ENCODE measurements at regions not wholly inside any gene's neighbourhood (a gene's known extent, or its start where the extent isn't known, plus 50 kb on each side); places are given as distances from the start of the nearest gene placed in this dataset.

DNA sequence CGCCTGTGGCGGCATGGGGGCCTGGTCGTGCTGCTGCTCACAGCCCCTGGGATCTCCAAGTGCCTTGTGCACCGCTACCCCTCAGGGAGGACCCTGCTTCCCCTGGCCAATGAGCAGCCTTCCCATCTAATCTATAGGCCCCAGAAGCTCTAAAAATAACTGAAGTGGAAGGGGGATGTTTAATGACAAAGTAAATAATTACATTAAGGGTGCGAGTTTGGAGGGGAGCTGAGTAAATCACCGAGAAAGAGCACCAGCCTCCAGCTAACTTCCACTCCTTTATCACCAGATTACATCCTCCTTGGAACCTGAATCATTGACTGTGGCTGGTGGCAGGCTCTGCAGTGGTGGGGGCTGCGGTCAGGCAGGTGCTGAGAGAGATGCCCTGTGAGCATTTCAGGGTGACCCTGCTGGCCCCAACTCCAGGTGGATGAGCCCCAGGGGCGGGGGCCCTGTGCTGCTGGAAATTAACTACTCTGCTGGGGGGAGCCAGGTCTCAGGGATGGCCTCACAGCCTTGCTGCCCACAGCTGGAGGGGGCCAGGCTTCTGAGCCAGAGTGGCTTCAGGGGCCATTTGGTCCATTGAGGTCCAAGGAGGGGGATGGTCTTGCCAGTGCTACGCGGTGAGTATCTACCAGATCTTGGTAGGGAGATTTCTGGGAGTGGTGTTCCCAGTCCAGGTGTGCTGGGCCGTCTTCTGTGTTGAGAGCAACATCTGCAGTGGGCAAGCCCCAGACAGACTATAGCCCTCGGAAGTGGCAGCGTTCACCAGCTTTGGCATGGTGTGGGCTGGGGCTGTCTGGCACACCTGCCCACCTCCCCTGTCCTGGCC is 74.2 kb downstream of the GLI2 start:
- Histone ChIP-seq H3K9me2 (ENCODE audit: insufficient read depth, low read length) (no peaks in the 10 kb centered on the region), H3K27ac (ENCODE audit: low read length) (no peak overlapping the region), H3K9me3 (ENCODE audit: low read length) (no peaks in the 10 kb centered on the region), H3K79me2 (replicated peaks; ENCODE audit: insufficient read depth, low read length) (no peaks in the 10 kb centered on the region), H3F3A (ENCODE audit: insufficient read depth, low read length, poor library complexity, severe bottlenecking) (no peaks in the 10 kb centered on the region), H3K4me2 (ENCODE audit: low read length) (no peak overlapping the region), H3K9ac (ENCODE audit: low read length) (no peak overlapping the region), H3K36me3 (ENCODE audit: insufficient read depth, low read length) (no peaks in the 10 kb centered on the region), H4K20me1 (ENCODE audit: insufficient read depth) (no peaks in the 10 kb centered on the region), H3K27me3 (ENCODE audit: insufficient read depth, low read depth, low read length) (no peaks in the 10 kb centered on the region), H2AFZ (ENCODE audit: low read depth, low read length) (no peak overlapping the region), H3K4me3 (ENCODE audit: low read length) (no peak overlapping the region)
- TF ChIP-seq EP300 (conservative IDR thresholded peaks at IDR 0.05; ENCODE audit: poor library complexity, severe bottlenecking) (no peak), EZH2 (IDR thresholded peaks at IDR 0.05; ENCODE audit: borderline replicate concordance, insufficient read depth, low read length, poor library complexity, severe bottlenecking) (no peak), TAF1 (IDR thresholded peaks at IDR 0.05; ENCODE audit: low read depth) (no peak), POLR2AphosphoS5 (IDR thresholded peaks at IDR 0.05) (no peak), RAD21 (conservative IDR thresholded peaks at IDR 0.05) (no peak), MXI1 (conservative IDR thresholded peaks at IDR 0.05; ENCODE audit: poor library complexity, severe bottlenecking) (no peak), SMC3 (conservative IDR thresholded peaks at IDR 0.05; ENCODE audit: poor library complexity) (no peak)
- TF ChIP-seq, protein P1, sequence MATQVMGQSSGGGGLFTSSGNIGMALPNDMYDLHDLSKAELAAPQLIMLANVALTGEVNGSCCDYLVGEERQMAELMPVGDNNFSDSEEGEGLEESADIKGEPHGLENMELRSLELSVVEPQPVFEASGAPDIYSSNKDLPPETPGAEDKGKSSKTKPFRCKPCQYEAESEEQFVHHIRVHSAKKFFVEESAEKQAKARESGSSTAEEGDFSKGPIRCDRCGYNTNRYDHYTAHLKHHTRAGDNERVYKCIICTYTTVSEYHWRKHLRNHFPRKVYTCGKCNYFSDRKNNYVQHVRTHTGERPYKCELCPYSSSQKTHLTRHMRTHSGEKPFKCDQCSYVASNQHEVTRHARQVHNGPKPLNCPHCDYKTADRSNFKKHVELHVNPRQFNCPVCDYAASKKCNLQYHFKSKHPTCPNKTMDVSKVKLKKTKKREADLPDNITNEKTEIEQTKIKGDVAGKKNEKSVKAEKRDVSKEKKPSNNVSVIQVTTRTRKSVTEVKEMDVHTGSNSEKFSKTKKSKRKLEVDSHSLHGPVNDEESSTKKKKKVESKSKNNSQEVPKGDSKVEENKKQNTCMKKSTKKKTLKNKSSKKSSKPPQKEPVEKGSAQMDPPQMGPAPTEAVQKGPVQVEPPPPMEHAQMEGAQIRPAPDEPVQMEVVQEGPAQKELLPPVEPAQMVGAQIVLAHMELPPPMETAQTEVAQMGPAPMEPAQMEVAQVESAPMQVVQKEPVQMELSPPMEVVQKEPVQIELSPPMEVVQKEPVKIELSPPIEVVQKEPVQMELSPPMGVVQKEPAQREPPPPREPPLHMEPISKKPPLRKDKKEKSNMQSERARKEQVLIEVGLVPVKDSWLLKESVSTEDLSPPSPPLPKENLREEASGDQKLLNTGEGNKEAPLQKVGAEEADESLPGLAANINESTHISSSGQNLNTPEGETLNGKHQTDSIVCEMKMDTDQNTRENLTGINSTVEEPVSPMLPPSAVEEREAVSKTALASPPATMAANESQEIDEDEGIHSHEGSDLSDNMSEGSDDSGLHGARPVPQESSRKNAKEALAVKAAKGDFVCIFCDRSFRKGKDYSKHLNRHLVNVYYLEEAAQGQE (IDR thresholded peaks at IDR 0.05; ENCODE audit: borderline replicate concordance) = no peak
- TF ChIP-seq, protein P2, sequence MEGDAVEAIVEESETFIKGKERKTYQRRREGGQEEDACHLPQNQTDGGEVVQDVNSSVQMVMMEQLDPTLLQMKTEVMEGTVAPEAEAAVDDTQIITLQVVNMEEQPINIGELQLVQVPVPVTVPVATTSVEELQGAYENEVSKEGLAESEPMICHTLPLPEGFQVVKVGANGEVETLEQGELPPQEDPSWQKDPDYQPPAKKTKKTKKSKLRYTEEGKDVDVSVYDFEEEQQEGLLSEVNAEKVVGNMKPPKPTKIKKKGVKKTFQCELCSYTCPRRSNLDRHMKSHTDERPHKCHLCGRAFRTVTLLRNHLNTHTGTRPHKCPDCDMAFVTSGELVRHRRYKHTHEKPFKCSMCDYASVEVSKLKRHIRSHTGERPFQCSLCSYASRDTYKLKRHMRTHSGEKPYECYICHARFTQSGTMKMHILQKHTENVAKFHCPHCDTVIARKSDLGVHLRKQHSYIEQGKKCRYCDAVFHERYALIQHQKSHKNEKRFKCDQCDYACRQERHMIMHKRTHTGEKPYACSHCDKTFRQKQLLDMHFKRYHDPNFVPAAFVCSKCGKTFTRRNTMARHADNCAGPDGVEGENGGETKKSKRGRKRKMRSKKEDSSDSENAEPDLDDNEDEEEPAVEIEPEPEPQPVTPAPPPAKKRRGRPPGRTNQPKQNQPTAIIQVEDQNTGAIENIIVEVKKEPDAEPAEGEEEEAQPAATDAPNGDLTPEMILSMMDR (IDR thresholded peaks at IDR 0.05; ENCODE audit: poor library complexity, severe bottlenecking) = no peak

DNA sequence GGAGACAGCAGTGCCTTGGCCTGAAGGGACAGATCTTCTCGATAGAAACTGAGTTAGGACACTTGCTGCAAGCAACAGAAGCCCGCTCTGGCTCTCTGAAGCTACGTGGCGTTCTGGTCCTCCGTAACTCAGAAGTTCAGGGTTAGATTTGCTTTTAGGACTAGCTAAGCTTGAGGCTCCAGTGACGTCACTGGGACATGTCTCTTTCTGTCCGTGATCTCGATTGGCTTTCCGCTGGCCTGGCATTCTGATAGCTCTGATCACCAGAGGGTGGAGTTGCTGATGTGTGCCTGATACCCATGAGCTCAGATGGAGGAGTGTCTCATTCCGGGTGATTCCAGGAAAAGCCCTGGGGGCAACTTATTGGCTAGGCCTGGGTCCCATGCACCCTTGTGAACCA is 75.0 kb downstream of the GLI2 start:
- Histone ChIP-seq H3K27ac (ENCODE audit: low read length) (no peak overlapping the region), H3K4me3 (ENCODE audit: low read length) (no peak overlapping the region), H4K20me1 (ENCODE audit: insufficient read depth) (no peaks in the 10 kb centered on the region), H3F3A (ENCODE audit: insufficient read depth, low read length, poor library complexity, severe bottlenecking) (no peaks in the 10 kb centered on the region), H3K27me3 (ENCODE audit: insufficient read depth, low read depth, low read length) (no peaks in the 10 kb centered on the region), H2AFZ (ENCODE audit: low read depth, low read length) (no peak overlapping the region), H3K4me2 (ENCODE audit: low read length) (no peak overlapping the region), H3K36me3 (ENCODE audit: insufficient read depth, low read length) (no peaks in the 10 kb centered on the region), H3K79me2 (replicated peaks; ENCODE audit: insufficient read depth, low read length) (no peaks in the 10 kb centered on the region), H3K9me2 (ENCODE audit: insufficient read depth, low read length) (no peaks in the 10 kb centered on the region), H3K9ac (ENCODE audit: low read length) (no peak overlapping the region), H3K9me3 (ENCODE audit: low read length) (no peaks in the 10 kb centered on the region)
- TF ChIP-seq SMC3 (conservative IDR thresholded peaks at IDR 0.05; ENCODE audit: poor library complexity) = no peak
- no peak for TF ChIP-seq POLR2AphosphoS5 (IDR thresholded peaks at IDR 0.05)

Measured in neural cell (in vitro differentiated cells).